ENCODE measurements at regions not wholly inside any gene's neighbourhood (a gene's known extent, or its start where the extent isn't known, plus 50 kb on each side); places are given as distances from the start of the nearest gene placed in this dataset.

DNA sequence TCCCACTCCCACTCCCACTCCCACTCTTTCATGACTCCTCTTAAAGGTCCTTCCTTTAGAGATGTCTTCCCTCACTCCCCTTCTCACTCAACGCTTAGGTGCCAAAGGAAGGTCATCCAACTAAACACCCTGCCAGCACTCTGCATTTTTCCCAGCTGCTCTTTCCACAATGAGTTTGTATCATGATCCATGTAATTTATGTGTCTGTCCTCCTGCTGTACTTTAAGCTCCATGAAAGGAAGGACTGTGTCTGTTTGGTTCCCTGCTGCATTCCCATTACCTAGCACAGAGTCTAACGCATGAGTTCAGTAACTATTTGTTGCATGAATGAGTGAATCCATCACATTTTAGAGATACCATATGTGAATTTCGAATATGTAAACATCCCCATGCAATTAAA, 252.7 kb downstream of the KIF20B start:
- TF ChIP-seq, protein P1, sequence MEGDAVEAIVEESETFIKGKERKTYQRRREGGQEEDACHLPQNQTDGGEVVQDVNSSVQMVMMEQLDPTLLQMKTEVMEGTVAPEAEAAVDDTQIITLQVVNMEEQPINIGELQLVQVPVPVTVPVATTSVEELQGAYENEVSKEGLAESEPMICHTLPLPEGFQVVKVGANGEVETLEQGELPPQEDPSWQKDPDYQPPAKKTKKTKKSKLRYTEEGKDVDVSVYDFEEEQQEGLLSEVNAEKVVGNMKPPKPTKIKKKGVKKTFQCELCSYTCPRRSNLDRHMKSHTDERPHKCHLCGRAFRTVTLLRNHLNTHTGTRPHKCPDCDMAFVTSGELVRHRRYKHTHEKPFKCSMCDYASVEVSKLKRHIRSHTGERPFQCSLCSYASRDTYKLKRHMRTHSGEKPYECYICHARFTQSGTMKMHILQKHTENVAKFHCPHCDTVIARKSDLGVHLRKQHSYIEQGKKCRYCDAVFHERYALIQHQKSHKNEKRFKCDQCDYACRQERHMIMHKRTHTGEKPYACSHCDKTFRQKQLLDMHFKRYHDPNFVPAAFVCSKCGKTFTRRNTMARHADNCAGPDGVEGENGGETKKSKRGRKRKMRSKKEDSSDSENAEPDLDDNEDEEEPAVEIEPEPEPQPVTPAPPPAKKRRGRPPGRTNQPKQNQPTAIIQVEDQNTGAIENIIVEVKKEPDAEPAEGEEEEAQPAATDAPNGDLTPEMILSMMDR (IDR thresholded peaks at IDR 0.05), result no peak
- Histone ChIP-seq H3K27ac (no peak overlapping the region), H3K4me3 (no peak overlapping the region)
- DNase-seq (ENCODE audit: low spot score), result no peak

DNA sequence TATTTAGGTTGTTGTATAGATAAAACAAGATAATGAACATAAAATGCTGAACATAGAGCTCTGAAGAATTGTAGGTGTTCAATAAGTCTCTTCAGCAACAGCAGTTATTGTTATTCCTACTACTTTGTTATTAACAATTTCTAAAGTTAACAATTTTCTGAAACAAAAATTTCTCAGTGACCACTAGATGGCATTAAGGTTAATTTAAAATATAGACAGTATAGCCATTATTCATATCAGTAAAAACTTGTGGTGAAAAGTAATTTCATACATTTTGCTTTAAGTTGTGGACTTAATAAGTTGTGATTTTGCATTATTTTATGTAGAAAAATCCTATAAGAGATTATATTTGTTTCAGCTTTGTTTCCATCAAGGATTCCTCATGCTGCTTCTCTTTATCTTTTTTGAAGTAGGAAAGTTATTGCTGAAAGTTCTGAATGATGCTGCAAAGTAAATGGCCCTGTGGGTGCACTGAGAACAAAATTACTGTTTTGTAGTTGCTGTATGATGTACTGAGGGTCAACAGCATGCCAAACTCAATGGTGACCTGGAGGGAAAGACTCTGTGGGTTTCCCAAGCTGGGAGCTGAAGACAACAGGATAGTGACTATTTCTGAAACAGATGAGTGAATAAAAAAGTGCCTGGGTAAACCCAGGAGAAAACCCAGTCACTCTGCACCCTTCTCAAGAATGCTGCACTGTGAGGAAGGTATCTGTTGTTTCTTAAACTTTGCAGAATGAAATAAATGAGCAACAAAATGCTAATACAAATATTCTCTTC, 253.6 kb downstream of the KIF20B start:
- Histone ChIP-seq H3K27ac (no peak overlapping the region), H3K4me3 (no peak overlapping the region)
- TF ChIP-seq, protein P1 (IDR thresholded peaks at IDR 0.05), result no peak
- no peak for DNase-seq (ENCODE audit: low spot score)

DNA sequence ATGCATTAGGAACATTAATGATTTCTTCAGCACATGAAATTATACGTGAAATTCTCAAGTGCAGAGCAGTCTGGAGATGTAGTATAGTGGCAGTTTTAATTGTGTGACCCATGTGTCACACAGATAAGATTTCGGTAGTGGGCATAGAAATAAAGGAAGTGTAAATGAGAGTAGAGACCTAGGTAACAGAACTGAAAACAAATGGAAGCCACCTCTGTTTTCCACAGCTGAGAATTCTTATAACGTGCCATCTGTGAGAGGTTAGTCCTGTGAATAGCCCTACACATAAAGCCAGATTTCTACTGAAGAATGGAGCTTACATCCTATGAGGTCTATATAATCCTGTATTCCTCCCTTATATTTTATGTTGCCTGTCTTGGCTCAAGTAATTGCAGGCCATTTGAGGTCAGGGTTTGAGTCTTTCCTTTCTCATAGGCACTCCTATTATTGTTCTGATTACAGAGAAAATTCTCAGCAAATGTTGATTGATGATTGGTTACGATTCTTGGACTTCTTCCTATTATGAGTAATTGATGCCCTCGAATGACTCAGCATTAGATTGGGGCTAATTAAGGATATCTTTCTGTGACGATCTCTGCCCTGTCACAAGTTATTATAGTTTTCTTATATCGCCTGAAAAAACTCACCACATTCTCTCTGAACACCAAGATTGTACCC, 258.2 kb downstream of the KIF20B start:
- no peak for DNase-seq (ENCODE audit: low spot score)
- no peak overlapping the region for H3K27ac ChIP-seq
- TF ChIP-seq, protein P1 (IDR thresholded peaks at IDR 0.05), result no peak
- no peak overlapping the region for H3K4me3 ChIP-seq

DNA sequence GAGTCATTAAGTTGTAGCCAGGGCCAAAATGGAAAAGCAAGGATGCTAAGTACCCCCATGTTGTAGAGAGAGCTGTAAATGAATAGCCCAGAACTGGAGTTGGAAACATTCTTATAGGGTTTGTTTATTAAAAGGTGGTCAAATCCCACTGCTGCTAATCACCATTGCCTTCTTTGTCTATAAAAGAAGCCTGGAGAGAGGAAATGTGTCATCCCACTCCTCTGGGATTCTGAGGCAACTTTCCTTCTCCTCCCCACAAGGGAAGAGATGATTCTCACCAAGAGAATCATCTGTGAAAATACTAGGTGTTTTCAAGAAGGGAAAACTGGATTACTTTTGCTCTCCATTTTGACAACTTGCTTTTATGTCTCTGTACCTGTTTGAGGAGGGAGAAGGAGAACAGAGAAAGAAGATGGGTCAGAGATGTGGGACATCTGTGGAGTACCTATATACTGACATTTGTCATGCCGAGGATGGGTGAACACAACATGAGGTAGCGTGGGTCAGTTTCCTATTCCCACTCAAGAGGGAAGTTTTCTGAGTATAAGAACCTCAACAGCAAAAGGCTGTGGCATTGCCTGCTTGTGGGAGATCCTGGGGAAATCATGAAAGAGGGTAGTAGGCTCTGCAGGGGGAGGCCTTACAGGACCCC, 262.2 kb downstream of the KIF20B start:
- H3K27ac ChIP-seq, result no peak overlapping the region
- no peak for DNase-seq (ENCODE audit: low spot score)
- H3K4me3 ChIP-seq, result no peak overlapping the region
- TF ChIP-seq, protein P1 (IDR thresholded peaks at IDR 0.05), result no peak

DNA sequence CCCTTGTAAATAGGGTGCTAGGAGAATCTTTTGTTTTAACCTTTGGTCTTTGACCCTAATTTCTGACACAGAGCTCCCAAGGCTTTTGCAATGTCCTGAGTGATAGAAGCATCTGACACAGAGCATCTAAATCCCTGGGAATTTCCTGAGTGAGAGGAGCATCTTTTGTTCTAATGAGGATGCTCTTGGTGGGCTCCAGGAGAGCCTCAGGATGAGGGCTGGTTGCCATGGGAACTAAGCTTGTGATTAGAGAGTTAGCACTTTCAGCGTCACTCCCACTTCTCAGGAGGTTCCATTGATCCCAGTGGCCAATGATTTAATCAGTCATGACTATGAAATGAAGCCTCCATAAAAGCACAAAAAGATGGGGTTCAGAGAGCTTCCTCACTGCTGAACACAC, 264.8 kb downstream of the KIF20B start:
- DNase-seq (ENCODE audit: low spot score), result no peak
- TF ChIP-seq, protein P1 (IDR thresholded peaks at IDR 0.05), result no peak

DNA sequence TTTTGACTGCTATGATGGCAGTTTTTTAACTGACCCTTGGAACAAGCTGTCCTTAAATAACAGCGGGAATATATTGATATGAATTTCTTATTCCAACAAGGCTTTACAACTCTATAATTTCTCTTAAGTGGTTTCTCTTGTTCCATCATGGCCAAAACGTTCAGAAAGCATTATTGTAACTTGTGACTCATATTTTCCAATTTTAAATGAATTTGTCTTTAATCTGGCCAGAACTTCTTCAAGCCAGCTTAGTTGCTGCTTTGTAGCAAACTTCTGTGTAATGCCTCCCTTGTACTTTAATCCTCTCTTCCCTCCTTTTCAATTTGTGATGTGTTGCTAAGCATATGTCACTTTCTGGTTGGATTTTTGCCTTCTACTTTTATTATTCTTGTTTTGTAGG, 271.9 kb downstream of the KIF20B start:
- TF ChIP-seq, protein P1 (IDR thresholded peaks at IDR 0.05), result no peak
- H3K4me3 ChIP-seq, result no peak overlapping the region
- DNase-seq (ENCODE audit: low spot score), result no peak
- no peak overlapping the region for H3K27ac ChIP-seq

More for the DNA sequence above, 264.8 kb downstream of the KIF20B start:
- Histone ChIP-seq H3K27ac (no peak overlapping the region), H3K4me3 (no peak overlapping the region)
